MM.1S (cell line): ENCODE measurements at regions not wholly inside any gene's neighbourhood (a gene's known extent, or its start where the extent isn't known, plus 50 kb on each side); places are given as distances from the start of the nearest gene placed in this dataset.

Source experiments
- EZH2 ChIP-seq: fragments of 300-600 bp; sonication (generic); optimal IDR thresholded peaks from 2 replicates; pipeline ENCODE3; 2017; ENCODE audit warnings: low read depth, mild to moderate bottlenecking, antibody characterized with exemption, low read length, mixed read lengths
- TF ChIP-seq, protein P1 (sequence below): fragments of 300-600 bp; sonication (generic); IDR thresholded peaks from 2 replicates; pipeline ENCODE4 v1.5.1; 2016; ENCODE audit warnings: antibody characterized with exemption, low read length, mixed read lengths

DNA sequence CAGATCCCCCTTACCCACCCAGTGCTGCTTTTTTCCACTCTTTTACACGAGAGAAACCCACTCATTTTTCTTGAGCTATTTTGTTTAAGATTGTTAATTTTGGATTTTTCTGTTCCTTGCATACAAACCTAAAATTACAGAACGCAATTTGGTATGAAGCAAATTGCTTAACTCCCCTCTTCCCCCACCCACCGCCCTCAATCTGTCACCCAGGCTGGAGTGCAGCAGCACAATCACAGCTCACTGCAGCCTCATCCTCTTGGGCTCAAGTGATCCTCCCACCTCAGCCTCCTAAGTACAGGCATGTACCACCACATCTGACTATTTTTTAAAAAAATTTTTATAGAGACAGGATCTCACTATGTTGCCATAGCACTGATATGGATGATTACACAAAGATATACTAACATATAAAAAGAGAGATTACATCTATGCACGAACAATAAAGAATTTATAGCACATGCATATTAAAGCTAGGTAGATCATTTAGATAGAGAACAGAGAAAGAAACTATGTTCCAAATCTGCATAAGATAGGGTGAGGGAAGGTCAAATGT, 203.6 kb downstream of the PIK3R1 start:
- TF ChIP-seq, protein P1, sequence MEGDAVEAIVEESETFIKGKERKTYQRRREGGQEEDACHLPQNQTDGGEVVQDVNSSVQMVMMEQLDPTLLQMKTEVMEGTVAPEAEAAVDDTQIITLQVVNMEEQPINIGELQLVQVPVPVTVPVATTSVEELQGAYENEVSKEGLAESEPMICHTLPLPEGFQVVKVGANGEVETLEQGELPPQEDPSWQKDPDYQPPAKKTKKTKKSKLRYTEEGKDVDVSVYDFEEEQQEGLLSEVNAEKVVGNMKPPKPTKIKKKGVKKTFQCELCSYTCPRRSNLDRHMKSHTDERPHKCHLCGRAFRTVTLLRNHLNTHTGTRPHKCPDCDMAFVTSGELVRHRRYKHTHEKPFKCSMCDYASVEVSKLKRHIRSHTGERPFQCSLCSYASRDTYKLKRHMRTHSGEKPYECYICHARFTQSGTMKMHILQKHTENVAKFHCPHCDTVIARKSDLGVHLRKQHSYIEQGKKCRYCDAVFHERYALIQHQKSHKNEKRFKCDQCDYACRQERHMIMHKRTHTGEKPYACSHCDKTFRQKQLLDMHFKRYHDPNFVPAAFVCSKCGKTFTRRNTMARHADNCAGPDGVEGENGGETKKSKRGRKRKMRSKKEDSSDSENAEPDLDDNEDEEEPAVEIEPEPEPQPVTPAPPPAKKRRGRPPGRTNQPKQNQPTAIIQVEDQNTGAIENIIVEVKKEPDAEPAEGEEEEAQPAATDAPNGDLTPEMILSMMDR: no peak
- TF ChIP-seq EZH2: no peak
